D341Med (cell line): ENCODE measurements at regions not wholly inside any gene's neighbourhood (a gene's known extent, or its start where the extent isn't known, plus 50 kb on each side); places are given as distances from the start of the nearest gene placed in this dataset.
"Not testable (repeated sequence)": the region's sequence is repeated elsewhere in the genome, so short reads cannot be mapped to it uniquely, and the experiment has no call there.

Experiments used
- DNase-seq: peaks from one replicate; pipeline ENCODE4 v3.0.0; 2012; ENCODE audit warnings: low spot score

- no peak for DNase-seq
Observed at GRCh38 chr18:38571651-38572050, 1006.1 kb upstream of the CELF4 start.

- DNase-seq = no peak
Observed at GRCh38 chr18:38565513-38565912, 999.9 kb upstream of the CELF4 start.

GRCh38 chr18:38563396-38563980 is 997.9 kb upstream of the CELF4 start:
- no peak for DNase-seq

GRCh38 chr18:38557006-38557405 is 991.4 kb upstream of the CELF4 start:
- DNase-seq = no peak

- no peak for DNase-seq
Observed at GRCh38 chr18:38552732-38553321, 987.2 kb upstream of the CELF4 start.

GRCh38 chr18:38551881-38552280 is 986.3 kb upstream of the CELF4 start:
- no peak for DNase-seq

GRCh38 chr18:38545071-38545470 is 979.5 kb upstream of the CELF4 start:
- peak; percentile 65 for DNase-seq

GRCh38 chr18:38539856-38540255 is 974.3 kb upstream of the CELF4 start:
- DNase-seq = no peak

- DNase-seq = no peak
Observed at GRCh38 chr18:38539371-38539770, 973.8 kb upstream of the CELF4 start.

GRCh38 chr18:38534073-38534472 is 968.5 kb upstream of the CELF4 start:
- DNase-seq = no peak

GRCh38 chr18:38526922-38527321 is 961.3 kb upstream of the CELF4 start:
- no peak for DNase-seq

- no peak for DNase-seq
Observed at GRCh38 chr18:38525039-38525438, 959.4 kb upstream of the CELF4 start.

- DNase-seq = no peak
Observed at GRCh38 chr18:38520786-38521185, 955.2 kb upstream of the CELF4 start.

- no peak for DNase-seq
Observed at GRCh38 chr18:38502539-38502938, 936.9 kb upstream of the CELF4 start.

GRCh38 chr18:38497266-38497665 is 931.7 kb upstream of the CELF4 start:
- DNase-seq = no peak

- no peak for DNase-seq
Observed at GRCh38 chr18:38496222-38496793, 930.7 kb upstream of the CELF4 start.

GRCh38 chr18:38494065-38494464 is 928.5 kb upstream of the CELF4 start:
- no peak for DNase-seq

GRCh38 chr18:38491195-38491594 is 925.6 kb upstream of the CELF4 start:
- DNase-seq = no peak

GRCh38 chr18:38489721-38490120 is 924.1 kb upstream of the CELF4 start:
- DNase-seq = not testable (repeated sequence)

GRCh38 chr18:38487521-38487920 is 921.9 kb upstream of the CELF4 start:
- no peak for DNase-seq

- no peak for DNase-seq
Observed at GRCh38 chr18:38483326-38483725, 917.7 kb upstream of the CELF4 start.

- no peak for DNase-seq
Observed at GRCh38 chr18:38481576-38481975, 916.0 kb upstream of the CELF4 start.

- no peak for DNase-seq
Observed at GRCh38 chr18:38475686-38476085, 910.1 kb upstream of the CELF4 start.

- no peak for DNase-seq
Observed at GRCh38 chr18:38473535-38473934, 907.9 kb upstream of the CELF4 start.
